Colonic mucosa (tissue), 4 donors: ENCODE measurements at regions not wholly inside any gene's neighbourhood (a gene's known extent, or its start where the extent isn't known, plus 50 kb on each side); places are given as distances from the start of the nearest gene placed in this dataset.
A peak's percentile ranks its signal among the peaks of the same experiment; 100 is the strongest.

ENCODE experiments used
- DNase-seq: peaks from one replicate; pipeline ENCODE4 v3.0.0-alpha.2; 2020
- H3K27ac ChIP-seq: fragments of 200-600 bp; one replicate; pipeline ENCODE4 v1.8.0; 2021
- H3K27me3 ChIP-seq: fragments of 200-600 bp; one replicate; pipeline ENCODE4 v1.8.0; 2021
- H3K36me3 ChIP-seq: fragments of 200-600 bp; one replicate; pipeline ENCODE4 v1.8.0; 2021
- H3K4me1 ChIP-seq: fragments of 200-600 bp; one replicate; pipeline ENCODE4 v1.8.0; 2021; ENCODE audit warnings: mild to moderate bottlenecking
- H3K4me3 ChIP-seq: fragments of 200-600 bp; one replicate; pipeline ENCODE4 v1.8.0; 2021
- H3K9ac ChIP-seq, 2 donors: one replicate each; pipeline ENCODE4 v1.7.0; 2013; ENCODE audit warnings: control low read depth in 2 of 2, low read depth in 2 of 2, low read length in 2 of 2
- H3K9me3 ChIP-seq: fragments of 200-600 bp; one replicate; pipeline ENCODE4 v1.8.0; 2021
- intact Hi-C: fragments of 100-400 bp; cut with DNase I; formaldehyde crosslinking; loops from one replicate; pipeline ENCODE4 v1.14.1; 2022
- TF ChIP-seq, protein P1 (sequence below): fragments of 200-600 bp; IDR thresholded peaks from one replicate; pipeline ENCODE4 v1.8.0; 2022; ENCODE audit warnings: antibody characterized with exemption, mild to moderate bottlenecking
- donor health status: healthy.
- donor health status: DM: no; HTN: no; CAD: no.
- donor health status: DM: no; HTN: no; CAD: no.

GRCh38 chr13:48160606-48161278, 65.8 kb upstream of the MED4 start:
- no peaks in the 10 kb centered on the region for H3K27me3 ChIP-seq
- no peaks in the 10 kb centered on the region for H3K9me3 ChIP-seq
- TF ChIP-seq, protein P1, sequence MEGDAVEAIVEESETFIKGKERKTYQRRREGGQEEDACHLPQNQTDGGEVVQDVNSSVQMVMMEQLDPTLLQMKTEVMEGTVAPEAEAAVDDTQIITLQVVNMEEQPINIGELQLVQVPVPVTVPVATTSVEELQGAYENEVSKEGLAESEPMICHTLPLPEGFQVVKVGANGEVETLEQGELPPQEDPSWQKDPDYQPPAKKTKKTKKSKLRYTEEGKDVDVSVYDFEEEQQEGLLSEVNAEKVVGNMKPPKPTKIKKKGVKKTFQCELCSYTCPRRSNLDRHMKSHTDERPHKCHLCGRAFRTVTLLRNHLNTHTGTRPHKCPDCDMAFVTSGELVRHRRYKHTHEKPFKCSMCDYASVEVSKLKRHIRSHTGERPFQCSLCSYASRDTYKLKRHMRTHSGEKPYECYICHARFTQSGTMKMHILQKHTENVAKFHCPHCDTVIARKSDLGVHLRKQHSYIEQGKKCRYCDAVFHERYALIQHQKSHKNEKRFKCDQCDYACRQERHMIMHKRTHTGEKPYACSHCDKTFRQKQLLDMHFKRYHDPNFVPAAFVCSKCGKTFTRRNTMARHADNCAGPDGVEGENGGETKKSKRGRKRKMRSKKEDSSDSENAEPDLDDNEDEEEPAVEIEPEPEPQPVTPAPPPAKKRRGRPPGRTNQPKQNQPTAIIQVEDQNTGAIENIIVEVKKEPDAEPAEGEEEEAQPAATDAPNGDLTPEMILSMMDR, result no peak
- no peak overlapping the region for H3K27ac ChIP-seq
- intact Hi-C loops, result no loop called here
- H3K4me3 ChIP-seq, result no peak overlapping the region
- no peak overlapping the region for H3K9ac ChIP-seq
- no peaks in the 10 kb centered on the region for H3K36me3 ChIP-seq
- H3K4me1 ChIP-seq, result no peaks in the 10 kb centered on the region
- no peak for DNase-seq

DNA sequence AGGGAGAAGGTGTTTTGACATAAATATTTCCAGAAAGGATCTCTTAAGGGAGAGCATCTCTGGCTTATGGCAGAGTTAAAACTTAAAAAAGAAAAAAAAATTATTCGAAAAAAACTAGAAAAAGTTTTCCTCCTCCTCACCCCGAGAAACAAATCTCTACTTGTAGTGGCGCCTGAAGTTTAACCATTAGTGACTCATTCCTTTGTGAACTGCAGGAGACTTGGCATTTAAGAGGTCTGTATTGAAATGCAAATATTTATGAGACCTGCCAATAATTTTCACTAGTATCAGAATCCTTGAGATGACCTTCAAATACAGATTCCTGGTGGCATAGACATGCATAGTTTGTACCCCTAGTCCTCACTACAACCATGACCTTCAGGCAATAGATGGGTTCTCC, 64.9 kb upstream of the MED4 start:
- no peaks in the 10 kb centered on the region for H3K27me3 ChIP-seq
- intact Hi-C loops, result no loop called here
- H3K27ac ChIP-seq, result no peak overlapping the region
- no peaks in the 10 kb centered on the region for H3K4me1 ChIP-seq
- H3K36me3 ChIP-seq, result no peaks in the 10 kb centered on the region
- no peak for DNase-seq
- no peak overlapping the region for H3K9ac ChIP-seq
- H3K4me3 ChIP-seq, result no peak overlapping the region
- TF ChIP-seq, protein P1, result no peak
- no peaks in the 10 kb centered on the region for H3K9me3 ChIP-seq

DNA sequence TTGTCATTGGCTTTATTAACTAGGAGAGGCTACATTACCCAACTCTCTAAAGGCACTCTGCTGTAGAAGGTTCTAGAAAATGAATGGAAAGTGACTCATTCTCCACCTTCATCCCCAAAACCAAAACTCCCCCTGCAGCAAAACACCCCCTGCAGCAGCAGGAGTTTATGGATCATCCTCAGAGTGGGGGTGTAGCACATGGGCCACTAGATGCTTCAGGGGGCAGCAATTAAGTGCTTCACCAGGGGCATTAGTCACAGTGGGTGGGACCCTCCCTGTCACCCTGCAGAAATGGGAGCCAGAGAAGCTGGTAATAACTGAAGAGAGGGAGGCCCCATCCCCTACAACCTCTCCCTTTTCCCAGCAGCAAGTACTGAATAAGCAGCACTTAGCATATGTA, 64.5 kb upstream of the MED4 start:
- Histone ChIP-seq H3K4me3 (no peak overlapping the region), H3K9ac (no peak overlapping the region)

GRCh38 chr13:48158915-48159314, 64.0 kb upstream of the MED4 start:
- no peak overlapping the region for H3K4me3 ChIP-seq
- H3K4me1 ChIP-seq, result no peaks in the 10 kb centered on the region
- intact Hi-C loops, result no loop called here
- H3K9ac ChIP-seq, result no peak overlapping the region
- H3K36me3 ChIP-seq, result no peaks in the 10 kb centered on the region
- TF ChIP-seq, protein P1, result no peak
- H3K27ac ChIP-seq, result peak overlapping the region; percentile 44
- H3K27me3 ChIP-seq, result no peaks in the 10 kb centered on the region
- no peaks in the 10 kb centered on the region for H3K9me3 ChIP-seq
- no peak for DNase-seq

More for the DNA sequence above, 64.5 kb upstream of the MED4 start:
- H3K4me1 ChIP-seq, result no peaks in the 10 kb centered on the region
- no peaks in the 10 kb centered on the region for H3K9me3 ChIP-seq
- H3K27ac ChIP-seq, result no peak overlapping the region
- TF ChIP-seq, protein P1, result no peak
- no peak for DNase-seq
- H3K36me3 ChIP-seq, result no peaks in the 10 kb centered on the region
- intact Hi-C loops, result no loop called here
- H3K27me3 ChIP-seq, result no peaks in the 10 kb centered on the region

DNA sequence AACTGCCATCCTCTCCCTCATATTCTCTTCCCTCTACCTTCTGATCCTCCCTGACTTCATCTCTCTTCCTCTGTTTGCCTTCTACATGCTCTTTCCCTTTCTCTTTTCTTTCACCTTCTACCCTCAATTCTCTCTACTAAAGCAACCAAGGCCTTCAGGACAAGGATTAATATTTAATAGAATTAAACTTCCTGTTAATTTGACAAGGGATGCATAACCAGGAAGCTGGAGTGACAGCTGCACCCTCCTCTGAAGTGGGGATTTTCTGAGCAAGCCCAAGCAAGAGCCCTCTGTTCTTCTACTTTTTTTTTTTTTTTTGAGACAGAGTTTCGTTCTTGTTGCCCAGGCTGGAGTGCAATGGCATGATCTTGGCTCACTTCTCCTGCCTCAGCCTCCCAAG, 63.4 kb upstream of the MED4 start:
- H3K36me3 ChIP-seq, result no peaks in the 10 kb centered on the region
- H3K9me3 ChIP-seq, result no peaks in the 10 kb centered on the region
- no peak overlapping the region for H3K9ac ChIP-seq
- DNase-seq, result no peak
- TF ChIP-seq, protein P1, result no peak
- H3K4me3 ChIP-seq, result no peak overlapping the region
- H3K4me1 ChIP-seq, result no peaks in the 10 kb centered on the region
- H3K27ac ChIP-seq, result peak overlapping the region; percentile 44
- intact Hi-C loops, result no loop called here
- no peaks in the 10 kb centered on the region for H3K27me3 ChIP-seq
